ENCODE measurements at regions not wholly inside any gene's neighbourhood (a gene's known extent, or its start where the extent isn't known, plus 50 kb on each side); places are given as distances from the start of the nearest gene placed in this dataset.

- Mint-ChIP-seq H3K27me3 (peaks cover 26% of the 10 kb centered on the region), H3K36me3 (no peaks in the 10 kb centered on the region), H3K4me3 (no peak overlapping the region), H3K4me1 (ENCODE audit: low read depth) (no peaks in the 10 kb centered on the region), H3K27ac (no peak overlapping the region), H3K9me3 (ENCODE audit: low read depth) (no peaks in the 10 kb centered on the region)
Measured at GRCh38 chr6:148226284-148226683, 116.4 kb upstream of the SASH1 start.

GRCh38 chr6:148231572-148231971 lies 111.1 kb upstream of the SASH1 start:
- no peak overlapping the region for H3K27ac Mint-ChIP-seq
- no peaks in the 10 kb centered on the region for H3K36me3 Mint-ChIP-seq
- H3K4me3 Mint-ChIP-seq, result no peak overlapping the region
- H3K4me1 Mint-ChIP-seq (ENCODE audit: low read depth), result no peaks in the 10 kb centered on the region
- peaks cover 23% of the 10 kb centered on the region for H3K27me3 Mint-ChIP-seq
- no peaks in the 10 kb centered on the region for H3K9me3 Mint-ChIP-seq (ENCODE audit: low read depth)

GRCh38 chr6:148235446-148235845 lies 107.2 kb upstream of the SASH1 start:
- H3K36me3 Mint-ChIP-seq, result no peaks in the 10 kb centered on the region

GRCh38 chr6:148238713-148239112 lies 103.9 kb upstream of the SASH1 start:
- H3K4me1 Mint-ChIP-seq (ENCODE audit: low read depth), result no peaks in the 10 kb centered on the region
- no peak overlapping the region for H3K27ac Mint-ChIP-seq
- no peaks in the 10 kb centered on the region for H3K36me3 Mint-ChIP-seq
- no peaks in the 10 kb centered on the region for H3K9me3 Mint-ChIP-seq (ENCODE audit: low read depth)
- H3K27me3 Mint-ChIP-seq, result peaks cover 20% of the 10 kb centered on the region
- no peak overlapping the region for H3K4me3 Mint-ChIP-seq

More at GRCh38 chr6:148235446-148235845, 107.2 kb upstream of the SASH1 start:
- Mint-ChIP-seq H3K4me1 (ENCODE audit: low read depth) (no peaks in the 10 kb centered on the region), H3K9me3 (ENCODE audit: low read depth) (no peaks in the 10 kb centered on the region), H3K27ac (no peak overlapping the region), H3K4me3 (no peak overlapping the region), H3K27me3 (peaks cover 22% of the 10 kb centered on the region)

GRCh38 chr6:148239215-148239614 lies 103.4 kb upstream of the SASH1 start:
- H3K4me3 Mint-ChIP-seq, result no peak overlapping the region
- H3K36me3 Mint-ChIP-seq, result no peaks in the 10 kb centered on the region
- no peaks in the 10 kb centered on the region for H3K4me1 Mint-ChIP-seq (ENCODE audit: low read depth)
- H3K27me3 Mint-ChIP-seq, result peaks cover 19% of the 10 kb centered on the region
- no peaks in the 10 kb centered on the region for H3K9me3 Mint-ChIP-seq (ENCODE audit: low read depth)
- no peak overlapping the region for H3K27ac Mint-ChIP-seq

- Mint-ChIP-seq H3K4me1 (ENCODE audit: low read depth) (no peaks in the 10 kb centered on the region), H3K9me3 (ENCODE audit: low read depth) (no peaks in the 10 kb centered on the region), H3K27me3 (peaks cover 18% of the 10 kb centered on the region), H3K4me3 (no peak overlapping the region), H3K36me3 (no peaks in the 10 kb centered on the region), H3K27ac (no peak overlapping the region)
Measured at GRCh38 chr6:148239801-148240460, 102.7 kb upstream of the SASH1 start.

GRCh38 chr6:148240461-148240840 lies 102.2 kb upstream of the SASH1 start:
- Mint-ChIP-seq H3K36me3 (no peaks in the 10 kb centered on the region), H3K27me3 (peaks cover 22% of the 10 kb centered on the region), H3K9me3 (ENCODE audit: low read depth) (no peaks in the 10 kb centered on the region), H3K4me1 (ENCODE audit: low read depth) (no peaks in the 10 kb centered on the region), H3K4me3 (no peak overlapping the region), H3K27ac (no peak overlapping the region)

GRCh38 chr6:148240861-148241477 lies 101.7 kb upstream of the SASH1 start:
- peaks cover 19% of the 10 kb centered on the region for H3K27me3 Mint-ChIP-seq
- H3K27ac Mint-ChIP-seq, result no peak overlapping the region
- H3K4me1 Mint-ChIP-seq (ENCODE audit: low read depth), result no peaks in the 10 kb centered on the region
- no peak overlapping the region for H3K4me3 Mint-ChIP-seq
- no peaks in the 10 kb centered on the region for H3K36me3 Mint-ChIP-seq
- no peaks in the 10 kb centered on the region for H3K9me3 Mint-ChIP-seq (ENCODE audit: low read depth)

GRCh38 chr6:148242180-148242579 lies 100.5 kb upstream of the SASH1 start:
- Mint-ChIP-seq H3K27me3 (peaks cover 21% of the 10 kb centered on the region), H3K27ac (no peak overlapping the region), H3K4me3 (no peak overlapping the region), H3K36me3 (no peaks in the 10 kb centered on the region), H3K9me3 (ENCODE audit: low read depth) (no peaks in the 10 kb centered on the region), H3K4me1 (ENCODE audit: low read depth) (no peaks in the 10 kb centered on the region)

- Mint-ChIP-seq H3K27me3 (peaks cover 21% of the 10 kb centered on the region), H3K36me3 (no peaks in the 10 kb centered on the region), H3K4me3 (no peak overlapping the region), H3K9me3 (ENCODE audit: low read depth) (no peaks in the 10 kb centered on the region), H3K27ac (no peak overlapping the region), H3K4me1 (ENCODE audit: low read depth) (no peaks in the 10 kb centered on the region)
Measured at GRCh38 chr6:148244217-148244935, 98.3 kb upstream of the SASH1 start.

GRCh38 chr6:148247386-148248063 lies 95.1 kb upstream of the SASH1 start:
- Mint-ChIP-seq H3K27ac (no peak overlapping the region), H3K27me3 (peaks cover 10% of the 10 kb centered on the region), H3K9me3 (ENCODE audit: low read depth) (no peaks in the 10 kb centered on the region), H3K4me1 (ENCODE audit: low read depth) (no peaks in the 10 kb centered on the region), H3K36me3 (no peaks in the 10 kb centered on the region), H3K4me3 (no peak overlapping the region)

- no peaks in the 10 kb centered on the region for H3K9me3 Mint-ChIP-seq (ENCODE audit: low read depth)
- H3K27me3 Mint-ChIP-seq, result peaks cover 13% of the 10 kb centered on the region
- no peaks in the 10 kb centered on the region for H3K4me1 Mint-ChIP-seq (ENCODE audit: low read depth)
- H3K4me3 Mint-ChIP-seq, result no peak overlapping the region
- no peaks in the 10 kb centered on the region for H3K36me3 Mint-ChIP-seq
- no peak overlapping the region for H3K27ac Mint-ChIP-seq
Measured at GRCh38 chr6:148249160-148249559, 93.5 kb upstream of the SASH1 start.

GRCh38 chr6:148249679-148250375 lies 92.8 kb upstream of the SASH1 start:
- no peak overlapping the region for H3K27ac Mint-ChIP-seq
- H3K4me1 Mint-ChIP-seq (ENCODE audit: low read depth), result no peaks in the 10 kb centered on the region
- H3K27me3 Mint-ChIP-seq, result peaks cover 13% of the 10 kb centered on the region
- H3K4me3 Mint-ChIP-seq, result no peak overlapping the region
- H3K36me3 Mint-ChIP-seq, result no peaks in the 10 kb centered on the region
- H3K9me3 Mint-ChIP-seq (ENCODE audit: low read depth), result no peaks in the 10 kb centered on the region

GRCh38 chr6:148250975-148251685 lies 91.5 kb upstream of the SASH1 start:
- H3K27ac Mint-ChIP-seq, result no peak overlapping the region
- H3K36me3 Mint-ChIP-seq, result no peaks in the 10 kb centered on the region
- no peak overlapping the region for H3K4me3 Mint-ChIP-seq
- H3K9me3 Mint-ChIP-seq (ENCODE audit: low read depth), result no peaks in the 10 kb centered on the region
- peaks cover 5% of the 10 kb centered on the region for H3K27me3 Mint-ChIP-seq
- no peaks in the 10 kb centered on the region for H3K4me1 Mint-ChIP-seq (ENCODE audit: low read depth)
